ENCODE measurements at regions not wholly inside any gene's neighbourhood (a gene's known extent, or its start where the extent isn't known, plus 50 kb on each side); places are given as distances from the start of the nearest gene placed in this dataset.
"Not testable (repeated sequence)": the region's sequence is repeated elsewhere in the genome, so short reads cannot be mapped to it uniquely, and the experiment has no call there.

DNA sequence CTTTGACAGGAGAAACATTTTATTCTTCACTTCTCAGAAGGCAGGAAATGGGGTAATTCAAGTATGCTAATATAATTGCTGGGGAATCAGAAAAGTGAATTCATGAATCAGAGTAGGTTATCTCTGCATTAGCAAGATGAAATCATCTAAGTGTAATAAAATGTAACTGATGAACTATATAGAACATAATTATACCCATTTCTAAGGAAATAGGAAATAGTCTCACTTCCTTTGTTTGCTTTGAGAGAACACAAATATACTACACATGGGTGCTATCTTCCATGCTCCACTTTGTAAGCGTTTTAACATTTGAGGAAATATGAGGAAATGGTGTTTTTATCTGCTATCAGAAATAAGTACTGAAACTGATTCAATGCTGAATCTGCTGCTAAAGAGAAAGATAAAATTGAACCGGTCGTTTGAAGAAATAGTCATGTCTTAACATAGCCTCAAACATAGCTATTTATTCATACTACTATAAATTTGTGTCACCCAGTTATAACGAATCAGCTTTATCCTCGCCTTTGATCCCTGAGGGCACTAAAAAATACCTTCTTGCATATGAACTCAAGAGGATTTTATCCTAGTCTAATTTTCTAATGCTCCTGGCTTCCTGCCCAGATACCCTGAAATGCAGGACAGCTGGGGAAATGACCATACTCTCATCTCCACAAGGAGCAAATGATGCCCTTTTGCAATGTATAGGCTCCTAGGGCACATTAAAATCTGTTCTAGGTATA is 696.0 kb downstream of the C12orf50 start:
- DNase-seq (ENCODE audit: low spot score) = no peak

DNA sequence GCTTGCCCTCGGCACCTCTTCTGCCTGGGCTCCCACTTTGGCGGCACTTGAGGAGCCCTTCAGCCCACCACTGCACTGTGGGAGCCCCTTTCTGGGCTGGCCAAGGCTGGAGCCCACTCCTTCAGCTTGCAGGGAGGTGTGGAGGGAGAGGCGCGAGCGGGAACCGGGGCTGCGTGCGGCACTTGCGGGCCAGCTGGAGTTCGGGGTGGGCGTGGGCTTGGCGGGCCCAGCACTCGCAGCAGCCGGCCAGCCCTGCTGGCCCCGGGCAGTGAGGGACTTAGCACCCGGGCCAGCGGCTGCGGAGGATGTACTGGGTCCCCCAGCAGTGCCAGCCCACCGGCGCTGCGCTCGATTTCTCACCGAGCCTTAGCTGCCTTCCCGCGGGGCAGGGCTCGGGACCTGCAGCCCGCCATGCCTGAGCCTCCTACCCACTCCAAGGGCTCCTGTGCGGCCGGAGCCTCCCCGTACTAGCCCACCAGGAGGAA is 699.1 kb downstream of the C12orf50 start:
- not testable (repeated sequence) for DNase-seq (ENCODE audit: low spot score)

DNA sequence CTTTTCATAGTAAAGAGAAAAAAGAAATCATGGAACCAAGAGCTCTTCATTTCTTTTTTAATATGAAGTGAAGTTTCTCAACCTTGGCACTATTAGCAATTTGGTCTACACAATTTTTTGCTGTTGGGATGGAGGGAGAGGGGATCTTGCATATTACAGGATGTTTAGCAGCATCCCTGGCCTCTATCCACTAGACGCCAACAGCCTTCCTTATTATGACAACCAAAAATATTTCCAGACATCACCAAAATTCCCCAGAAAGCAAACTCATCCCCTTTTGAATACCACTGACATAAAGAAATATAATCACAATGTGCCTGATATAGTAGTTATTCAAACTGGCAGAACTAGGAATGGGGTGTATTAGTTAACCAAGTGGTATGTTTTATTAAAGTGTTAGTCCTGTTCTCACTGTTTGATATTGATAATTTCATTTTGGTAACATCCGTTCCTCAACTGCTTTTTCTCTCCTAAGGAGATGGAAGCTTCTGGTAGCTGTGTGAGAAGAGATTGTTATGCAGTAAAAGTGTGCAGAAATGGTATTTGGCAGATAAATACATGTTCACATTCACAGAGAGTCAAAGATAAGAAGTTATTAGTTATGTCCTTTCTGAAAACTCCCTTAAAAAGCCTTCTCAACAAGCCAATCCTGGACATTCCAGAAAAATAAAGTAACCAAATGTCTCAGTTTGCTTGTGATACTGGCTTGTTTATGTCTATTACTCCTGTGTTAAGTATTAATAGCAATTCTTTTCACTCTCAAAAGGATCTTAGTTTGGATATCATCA is 699.9 kb downstream of the C12orf50 start:
- no peak for DNase-seq (ENCODE audit: low spot score)

DNA sequence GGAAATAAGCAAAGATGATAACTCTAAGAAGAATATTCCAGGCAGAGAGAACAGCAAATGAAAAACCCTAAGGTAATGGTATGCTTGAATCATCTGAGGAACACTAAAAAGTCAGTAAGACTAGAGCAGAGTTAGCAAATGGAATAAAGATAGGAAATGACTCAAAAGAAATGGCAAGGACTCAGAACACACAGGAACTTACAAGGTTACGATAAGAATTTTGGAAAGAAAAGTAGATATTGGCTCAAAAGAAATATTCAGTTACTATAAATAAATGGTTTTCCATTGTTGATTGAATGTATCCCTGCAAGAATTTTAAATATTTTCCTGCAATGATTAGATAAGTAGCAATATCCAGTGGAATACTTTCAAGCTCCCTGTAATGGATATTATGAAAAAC is 705.8 kb downstream of the C12orf50 start:
- DNase-seq (ENCODE audit: low spot score) = no peak

DNA sequence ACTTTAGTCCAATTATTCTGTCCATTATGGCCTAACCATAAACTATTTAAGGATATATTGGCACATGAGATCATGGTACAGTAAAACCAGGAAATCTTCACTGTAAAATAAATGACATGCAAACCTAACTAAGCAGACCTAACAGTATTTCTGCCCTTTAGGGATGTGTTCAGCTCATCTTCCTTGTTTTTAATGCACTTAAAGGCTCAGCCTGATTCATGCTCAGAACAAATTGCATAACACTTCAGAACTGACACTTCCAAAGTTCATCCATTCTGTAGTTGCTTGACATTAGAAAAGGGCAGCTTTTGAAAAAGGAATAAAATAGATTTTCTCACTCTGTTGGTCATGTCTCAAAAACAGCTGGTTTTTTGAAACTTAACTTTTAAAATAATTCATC is 708.5 kb downstream of the C12orf50 start:
- no peak for DNase-seq (ENCODE audit: low spot score)

DNA sequence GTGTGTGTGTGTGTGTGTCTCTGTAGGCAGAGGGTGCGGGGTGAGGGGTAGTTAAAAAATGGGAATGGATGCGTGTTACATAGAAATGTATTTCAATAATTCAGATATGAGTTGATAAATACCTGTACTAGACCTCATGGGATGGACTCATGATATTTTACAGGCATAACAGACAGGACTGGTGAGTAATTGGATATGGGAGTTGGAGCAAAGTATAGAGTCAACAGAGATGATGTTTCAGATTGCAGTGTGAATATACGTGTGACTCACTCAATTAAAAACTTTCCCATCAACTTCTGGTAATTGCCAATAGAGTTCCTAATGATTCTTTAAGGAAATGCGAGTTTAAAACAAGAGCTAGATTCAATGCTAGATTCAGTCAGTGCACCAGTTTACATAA is 711.9 kb downstream of the C12orf50 start:
- no peak for DNase-seq (ENCODE audit: low spot score)

DNA sequence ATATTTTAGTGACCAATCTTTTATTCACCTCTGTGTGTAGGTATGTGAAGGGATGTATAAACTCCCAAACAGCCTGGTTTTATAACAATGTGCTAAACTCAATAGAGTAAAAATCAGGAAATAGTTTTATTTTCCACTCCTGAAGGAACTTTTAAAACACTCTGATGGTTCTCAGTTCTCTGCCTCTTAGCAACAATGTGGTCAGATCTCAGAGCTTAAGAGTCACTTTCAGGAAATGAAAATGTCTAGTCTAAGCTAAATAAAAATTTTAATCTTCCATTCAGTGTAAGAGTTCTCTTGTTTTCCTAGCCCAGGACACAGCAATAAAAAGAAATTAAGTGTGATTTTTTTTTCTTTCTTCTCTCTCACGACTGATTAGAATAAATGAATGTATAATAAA is 718.0 kb downstream of the C12orf50 start:
- DNase-seq (ENCODE audit: low spot score) = no peak

DNA sequence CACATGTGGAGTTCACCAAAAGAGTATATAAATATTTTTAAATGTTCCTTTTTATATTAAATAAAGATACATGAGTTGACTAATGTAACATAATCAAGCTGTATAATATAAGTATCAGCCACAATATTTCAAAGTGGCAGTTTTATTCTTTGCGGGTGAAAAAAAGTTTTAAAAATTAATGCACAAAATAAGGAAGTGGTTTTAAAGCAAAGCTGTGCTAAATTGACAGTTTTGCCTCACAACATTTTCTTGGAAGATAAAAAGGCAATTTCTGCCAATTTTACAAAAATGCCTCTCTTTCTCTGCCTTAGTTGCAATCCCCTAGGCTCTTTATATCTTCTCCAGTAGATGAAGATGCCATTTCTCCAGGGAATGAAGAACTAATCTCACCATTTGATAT is 719.1 kb downstream of the C12orf50 start:
- DNase-seq (ENCODE audit: low spot score) = no peak

DNA sequence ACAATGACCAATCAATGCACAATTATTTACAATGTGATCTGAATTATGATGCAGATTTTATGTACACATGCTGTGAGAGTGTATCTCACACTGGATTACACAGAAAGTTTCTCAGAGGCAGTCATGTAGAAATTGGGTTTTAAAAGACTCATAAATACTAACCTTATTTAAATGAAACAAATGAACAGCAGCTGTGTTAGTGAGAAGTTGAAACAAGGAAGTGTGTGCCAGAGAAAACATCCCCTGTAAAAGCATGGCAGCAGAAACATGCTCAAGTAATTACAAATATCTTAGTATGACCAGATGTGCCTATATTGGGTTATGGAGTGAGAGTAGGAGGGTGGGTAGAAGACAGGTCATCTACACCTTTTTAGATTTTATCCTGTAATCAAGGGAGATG is 723.7 kb downstream of the C12orf50 start:
- DNase-seq (ENCODE audit: low spot score) = no peak

DNA sequence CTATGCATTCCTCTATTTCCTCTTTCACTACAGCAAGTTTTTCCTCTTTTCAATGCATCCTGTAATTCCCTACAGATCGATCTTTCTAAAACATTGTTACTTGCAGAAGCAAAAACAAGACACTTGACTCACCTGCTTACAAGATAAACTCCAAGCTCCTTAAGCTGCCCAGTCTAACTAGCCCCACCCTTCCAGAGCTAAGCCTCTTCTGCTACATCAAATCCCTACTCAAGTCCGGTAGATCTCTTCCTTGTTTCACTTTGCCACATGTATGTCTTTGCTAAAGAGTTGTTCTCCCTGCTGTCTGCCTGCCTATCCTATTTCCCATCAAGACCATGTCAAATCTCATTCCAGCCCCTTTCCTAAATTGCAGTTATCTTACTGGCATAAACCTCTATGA is 724.8 kb downstream of the C12orf50 start:
- DNase-seq (ENCODE audit: low spot score) = no peak

DNA sequence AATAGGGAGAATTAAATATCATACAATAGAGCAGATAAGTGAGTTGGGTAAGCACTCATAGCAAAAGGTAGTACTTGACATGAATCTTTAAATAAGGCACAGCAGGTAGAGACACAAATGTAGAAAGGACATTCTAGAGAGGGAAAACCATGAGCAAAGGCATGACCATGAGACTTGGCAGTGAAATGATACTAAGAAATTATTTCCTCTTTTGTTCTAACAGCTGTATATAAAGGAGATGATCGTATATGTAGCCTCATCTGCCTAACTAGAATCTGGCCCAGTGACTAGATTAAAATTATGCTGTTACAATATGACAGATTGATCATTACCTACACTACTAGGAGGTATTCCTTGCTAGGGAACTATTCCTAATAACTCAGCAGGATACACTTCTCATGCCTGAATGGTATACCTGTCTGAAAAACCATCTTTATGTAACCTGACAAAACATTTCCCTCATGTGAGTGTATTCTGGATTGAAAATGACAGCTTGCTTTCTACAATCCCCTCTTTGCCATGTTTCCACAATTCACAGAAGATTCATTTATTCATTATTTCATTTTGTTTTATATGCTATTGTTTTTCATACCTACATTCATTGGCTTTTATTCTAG is 725.7 kb downstream of the C12orf50 start:
- no peak for DNase-seq (ENCODE audit: low spot score)

DNA sequence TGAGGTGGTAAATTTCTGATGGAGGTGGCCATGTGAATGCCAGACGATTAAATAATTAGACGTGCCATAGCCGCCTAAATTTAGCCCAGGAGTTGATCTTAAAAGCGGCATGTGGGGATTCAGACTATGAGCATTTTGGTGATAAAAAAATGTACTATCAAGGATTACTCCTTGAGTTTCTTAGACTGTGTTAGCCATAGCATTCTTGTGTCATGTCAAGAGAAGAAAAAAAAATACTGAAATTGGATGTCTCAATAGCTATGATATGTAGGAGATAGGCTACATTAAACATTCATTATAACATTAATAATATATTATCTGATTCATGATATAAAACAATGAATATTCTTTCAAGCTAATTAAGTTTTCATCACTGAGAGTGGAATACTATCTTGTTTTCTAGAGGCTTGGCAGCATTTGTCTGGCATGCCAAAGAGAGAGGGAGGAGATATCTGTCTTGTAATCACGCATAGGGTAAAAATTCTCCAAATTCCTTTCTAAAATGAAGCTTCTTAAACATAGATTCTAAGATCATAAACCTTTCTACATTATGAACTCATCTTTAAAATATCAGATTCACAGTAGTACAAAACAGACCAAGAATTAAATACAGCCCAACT is 727.0 kb downstream of the C12orf50 start:
- DNase-seq (ENCODE audit: low spot score) = no peak

DNA sequence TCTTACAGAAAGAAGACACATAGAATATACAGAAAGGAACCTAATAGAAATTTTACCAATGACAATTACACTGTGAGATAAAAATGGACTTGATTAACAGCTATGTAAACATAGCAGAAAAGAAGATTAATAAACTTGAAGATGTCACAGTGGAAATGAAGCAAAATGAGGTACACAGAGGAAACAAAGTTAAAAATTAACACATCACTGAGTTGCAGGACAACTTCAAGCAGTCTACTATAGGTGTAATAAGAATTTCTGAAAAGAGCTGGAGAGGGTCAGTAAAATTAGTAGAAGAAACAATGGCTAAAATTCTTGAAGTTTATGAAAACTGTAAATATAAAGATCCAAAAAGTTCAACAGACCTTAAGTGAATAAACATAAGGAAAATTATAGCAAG is 738.7 kb downstream of the C12orf50 start:
- no peak for DNase-seq (ENCODE audit: low spot score)

DNA sequence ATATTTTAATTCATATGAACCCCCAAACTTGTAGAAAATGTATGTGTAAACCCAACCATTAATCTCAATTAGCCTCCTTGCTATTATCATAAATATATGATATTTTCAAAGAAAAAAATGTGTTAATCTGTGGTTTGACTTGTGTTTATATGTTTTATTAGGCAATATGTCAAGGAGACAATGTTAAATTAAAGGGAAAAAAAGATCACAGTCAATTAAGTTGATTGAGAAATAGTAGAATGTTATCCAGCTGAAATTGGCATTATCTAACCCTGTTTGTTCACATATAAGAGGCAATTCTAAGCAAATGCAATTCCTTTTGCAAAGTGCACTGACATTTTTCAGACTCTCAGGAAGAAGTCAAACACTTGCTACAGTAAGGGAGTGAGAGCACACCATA is 745.3 kb downstream of the C12orf50 start:
- no peak for DNase-seq (ENCODE audit: low spot score)

DNA sequence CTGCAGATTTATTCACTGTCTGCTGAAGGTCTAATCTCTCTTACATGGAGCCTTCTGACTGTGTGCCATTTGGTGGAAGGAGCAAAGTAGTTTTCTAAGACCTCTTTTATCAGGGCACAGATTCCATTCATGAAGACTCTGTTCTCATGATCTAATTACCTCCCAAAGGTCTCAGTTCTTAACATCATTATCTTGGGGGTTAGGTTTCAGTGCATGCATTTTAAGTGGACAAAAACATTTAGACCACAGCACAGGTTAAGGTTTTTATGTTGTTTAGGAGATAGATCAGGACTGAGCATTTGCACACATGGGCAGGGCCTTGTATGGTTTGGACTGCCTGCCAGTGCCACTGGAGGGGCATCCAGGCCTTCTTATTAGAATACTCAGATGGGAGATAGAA is 746.1 kb downstream of the C12orf50 start:
- no peak for DNase-seq (ENCODE audit: low spot score)

DNA sequence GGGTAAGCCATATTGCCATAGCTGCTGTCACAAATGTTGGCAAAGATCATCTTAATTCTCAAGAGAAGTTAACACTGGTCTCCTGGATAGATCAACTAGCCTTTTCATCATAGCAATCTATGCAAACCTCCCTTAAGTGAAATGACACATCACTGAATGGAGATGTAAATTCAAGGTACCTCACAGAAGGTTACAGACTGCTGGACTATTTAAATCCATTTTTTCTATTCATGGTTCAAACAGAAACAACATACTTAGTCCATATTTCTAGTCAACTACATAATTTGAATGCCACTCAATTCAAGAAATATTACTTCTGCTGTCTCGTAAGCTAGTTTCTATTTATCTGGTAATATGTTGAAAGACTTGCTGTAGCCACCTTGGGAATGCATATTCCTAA is 748.3 kb downstream of the C12orf50 start:
- DNase-seq (ENCODE audit: low spot score) = no peak

DNA sequence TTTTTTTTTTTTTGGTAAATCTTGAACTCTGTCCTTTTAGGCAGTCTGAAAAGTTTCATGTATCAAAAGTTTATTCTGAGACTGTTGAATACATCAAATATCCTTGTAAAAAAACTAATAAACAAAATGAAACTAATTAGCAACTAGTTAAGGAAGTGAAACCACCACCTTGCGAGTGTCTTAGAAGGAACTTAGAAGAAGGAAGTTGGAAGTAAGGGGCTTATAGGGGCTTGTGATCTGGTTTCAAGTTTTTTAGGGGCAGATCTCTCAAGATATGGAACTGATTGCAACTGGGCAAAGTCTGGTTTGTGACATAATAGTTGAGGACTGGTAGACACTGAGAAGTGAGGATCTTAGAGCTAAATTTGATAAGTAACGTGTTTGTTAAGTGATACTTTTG is 748.8 kb downstream of the C12orf50 start:
- DNase-seq (ENCODE audit: low spot score) = no peak

DNA sequence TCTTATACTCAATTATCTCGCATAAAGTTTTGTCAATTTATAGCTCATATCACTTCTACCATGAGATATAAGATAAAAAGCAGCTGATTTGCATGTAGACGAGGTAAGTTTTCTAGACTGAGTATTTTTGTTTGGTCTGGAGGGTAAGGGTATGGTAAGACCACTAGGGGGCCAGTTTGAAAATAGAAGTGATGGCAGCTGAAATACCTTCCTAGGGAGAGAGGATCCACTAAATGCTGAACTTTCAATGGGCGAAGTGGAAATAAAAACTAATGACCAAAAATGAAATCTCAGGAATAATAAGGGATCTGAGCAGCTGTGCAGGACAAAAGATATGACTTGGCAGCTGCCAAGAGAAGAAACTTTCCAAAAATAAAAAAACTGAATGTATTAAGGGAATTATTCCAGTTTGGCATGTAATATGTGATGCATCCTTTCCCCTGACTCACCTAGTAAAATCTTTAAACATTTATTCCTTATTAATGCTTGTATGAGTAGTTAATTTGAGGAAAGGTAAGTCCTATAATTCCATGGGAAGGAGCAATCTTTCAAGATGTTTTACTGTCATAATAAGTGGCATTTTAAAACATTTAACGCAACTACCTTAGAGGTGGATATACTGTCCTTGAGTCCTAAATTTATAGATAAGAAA is 754.5 kb downstream of the C12orf50 start:
- DNase-seq (ENCODE audit: low spot score) = peak; percentile 56

DNA sequence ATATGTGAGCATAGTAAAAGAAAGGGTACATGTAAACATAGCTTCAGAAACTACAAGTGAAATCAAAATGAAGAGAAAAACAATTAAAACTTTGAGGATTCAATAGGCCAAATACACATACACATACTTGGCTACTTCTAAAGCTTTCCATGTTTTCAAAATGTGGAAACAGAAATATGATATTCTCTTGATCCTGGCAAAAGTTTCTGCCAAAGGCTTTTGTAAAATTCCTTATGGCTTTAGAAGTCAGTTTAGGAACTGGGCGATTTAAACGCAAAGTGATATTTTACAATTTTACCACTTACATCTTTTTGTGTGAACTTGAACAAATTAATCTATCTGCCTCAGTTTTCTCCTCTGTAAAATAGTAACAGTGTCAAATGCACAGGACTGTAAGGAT is 756.4 kb downstream of the C12orf50 start:
- no peak for DNase-seq (ENCODE audit: low spot score)

DNA sequence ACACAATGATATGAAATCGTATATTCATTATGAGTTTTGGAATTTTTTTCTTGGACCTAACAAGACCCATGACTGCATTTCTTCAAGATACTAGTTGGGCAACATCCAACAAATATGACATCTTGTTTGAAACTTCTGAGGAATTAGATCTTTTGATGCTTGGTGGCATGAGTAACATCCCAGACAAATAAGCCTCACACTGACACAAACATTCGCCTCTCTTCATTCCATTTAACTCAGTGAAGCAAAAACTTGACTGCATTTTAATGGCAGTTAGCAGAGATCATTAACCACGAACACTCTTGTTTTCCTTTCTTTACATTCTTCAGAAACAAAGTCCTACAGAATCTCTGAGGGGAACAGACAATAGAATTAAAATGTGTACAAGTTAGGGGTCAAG is 758.3 kb downstream of the C12orf50 start:
- peak; percentile 88 for DNase-seq (ENCODE audit: low spot score)

DNA sequence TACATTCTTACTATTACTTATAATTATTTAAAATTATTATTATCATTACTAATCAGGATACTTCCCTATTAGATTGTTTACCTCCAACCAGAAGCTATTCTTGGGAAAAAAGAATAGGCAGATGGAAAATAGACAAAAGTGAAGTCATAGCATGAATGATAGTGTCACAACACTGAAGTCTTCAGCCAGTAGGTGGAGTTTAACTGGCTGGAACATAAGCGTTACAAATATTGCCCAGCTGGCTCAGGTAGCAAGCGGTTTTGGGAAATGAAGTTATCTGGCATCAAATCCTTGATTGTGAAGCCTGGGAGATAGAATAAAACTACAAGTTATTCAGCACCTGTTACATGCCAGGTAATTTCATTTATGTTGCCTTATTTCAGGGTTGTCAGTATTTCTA is 762.9 kb downstream of the C12orf50 start:
- peak; percentile 9 for DNase-seq (ENCODE audit: low spot score)

DNA sequence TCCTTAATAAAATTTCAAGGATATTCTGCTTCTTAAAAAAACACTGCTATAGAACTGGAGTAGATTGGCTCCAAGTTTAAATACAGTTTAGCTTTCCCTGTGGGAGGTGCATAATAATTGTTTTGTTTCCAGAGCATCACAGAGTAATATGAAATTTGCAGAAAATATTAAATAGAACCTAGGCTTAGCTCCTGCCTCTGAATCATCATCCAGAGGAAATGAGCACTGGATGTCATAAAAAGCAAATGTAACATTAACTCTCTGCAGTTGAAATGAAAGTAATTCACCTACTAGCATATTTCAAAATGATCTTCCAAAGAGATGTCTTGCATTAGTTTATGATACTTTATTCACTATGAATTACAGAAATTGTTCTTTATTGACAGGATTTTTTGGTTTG is 769.8 kb downstream of the C12orf50 start:
- peak; percentile 11 for DNase-seq (ENCODE audit: low spot score)
